H1 (cell line): ENCODE measurements at regions not wholly inside any gene's neighbourhood (a gene's known extent, or its start where the extent isn't known, plus 50 kb on each side); places are given as distances from the start of the nearest gene placed in this dataset.

Experiments
- ASH2L ChIP-seq: fragments of 200-600, 300-600 bp; sonication (generic); IDR thresholded peaks from one replicate; pipeline ENCODE4 v1.7.1; 2017; ENCODE audit warnings: low read length
- CHD7 ChIP-seq: fragments of 300-600 bp; sonication (generic); IDR thresholded peaks from 2 replicates; pipeline ENCODE4 v1.7.1; 2012; ENCODE audit warnings: low read length, moderate library complexity, mild to moderate bottlenecking, inconsistent platforms; ENCODE audit not compliant: insufficient replicate concordance
- GABPA ChIP-seq: IDR thresholded peaks from 2 replicates; pipeline ENCODE4 v1.6.1; 2011; ENCODE audit warnings: mild to moderate bottlenecking, low read length, moderate library complexity, borderline replicate concordance; ENCODE audit not compliant: insufficient read depth
- POLR2A ChIP-seq, 2 experiments: IDR thresholded peaks; 1 replicate in 1 of 2; 2 replicates in 1 of 2; pipeline ENCODE4 v1.6.1; 2011; ENCODE audit warnings: low read depth in 2 of 2, low read length in 2 of 2, mild to moderate bottlenecking in 2 of 2; ENCODE audit errors: control extremely low read depth in 1 of 2
- SIN3A ChIP-seq, 2 experiments: IDR thresholded peaks in 1 of 2; conservative IDR thresholded peaks in 1 of 2; 2 replicates each; pipeline ENCODE4 v1.6.1; 2011 to 2012; ENCODE audit warnings: low read length in 2 of 2, improper control_type of control experiment in 1 of 2, low read depth in 1 of 2, mild to moderate bottlenecking in 1 of 2
- SP1 ChIP-seq: IDR thresholded peaks from 2 replicates; pipeline ENCODE4 v1.6.1; 2011; ENCODE audit warnings: low read depth, low read length
- TCF12 ChIP-seq: IDR thresholded peaks from 2 replicates; pipeline ENCODE4 v1.6.1; 2011; ENCODE audit warnings: low read depth, mild to moderate bottlenecking, low read length
- TEAD4 ChIP-seq: IDR thresholded peaks from 2 replicates; pipeline ENCODE4 v1.6.1; 2012; ENCODE audit warnings: low read depth, low read length, inconsistent platforms, mixed read lengths

- TF ChIP-seq CHD7 (no peak), POLR2A (IDR thresholded peaks at IDR 0.05; ENCODE audit: control extremely low read depth in 1 of 2, low read depth in 2 of 2, low read length in 2 of 2) (no peak), TEAD4 (no peak), SIN3A (conservative IDR thresholded peaks at IDR 0.05 in 1 of 2, IDR thresholded peaks at IDR 0.05 in 1 of 2; ENCODE audit: low read depth in 1 of 2, low read length in 2 of 2) (no peak), GABPA (no peak), SP1 (no peak), TCF12 (no peak), ASH2L (no peak)
Observed at GRCh38 chr3:159252274-159252673, 450.4 kb downstream of the MFSD1 start (continued).
